ENCODE measurements at regions not wholly inside any gene's neighbourhood (a gene's known extent, or its start where the extent isn't known, plus 50 kb on each side); places are given as distances from the start of the nearest gene placed in this dataset.

- TF ChIP-seq, protein P1, sequence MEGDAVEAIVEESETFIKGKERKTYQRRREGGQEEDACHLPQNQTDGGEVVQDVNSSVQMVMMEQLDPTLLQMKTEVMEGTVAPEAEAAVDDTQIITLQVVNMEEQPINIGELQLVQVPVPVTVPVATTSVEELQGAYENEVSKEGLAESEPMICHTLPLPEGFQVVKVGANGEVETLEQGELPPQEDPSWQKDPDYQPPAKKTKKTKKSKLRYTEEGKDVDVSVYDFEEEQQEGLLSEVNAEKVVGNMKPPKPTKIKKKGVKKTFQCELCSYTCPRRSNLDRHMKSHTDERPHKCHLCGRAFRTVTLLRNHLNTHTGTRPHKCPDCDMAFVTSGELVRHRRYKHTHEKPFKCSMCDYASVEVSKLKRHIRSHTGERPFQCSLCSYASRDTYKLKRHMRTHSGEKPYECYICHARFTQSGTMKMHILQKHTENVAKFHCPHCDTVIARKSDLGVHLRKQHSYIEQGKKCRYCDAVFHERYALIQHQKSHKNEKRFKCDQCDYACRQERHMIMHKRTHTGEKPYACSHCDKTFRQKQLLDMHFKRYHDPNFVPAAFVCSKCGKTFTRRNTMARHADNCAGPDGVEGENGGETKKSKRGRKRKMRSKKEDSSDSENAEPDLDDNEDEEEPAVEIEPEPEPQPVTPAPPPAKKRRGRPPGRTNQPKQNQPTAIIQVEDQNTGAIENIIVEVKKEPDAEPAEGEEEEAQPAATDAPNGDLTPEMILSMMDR (tag by site-specific recombination; IDR thresholded peaks at IDR 0.05) = no peak
- TF ChIP-seq, protein P2, sequence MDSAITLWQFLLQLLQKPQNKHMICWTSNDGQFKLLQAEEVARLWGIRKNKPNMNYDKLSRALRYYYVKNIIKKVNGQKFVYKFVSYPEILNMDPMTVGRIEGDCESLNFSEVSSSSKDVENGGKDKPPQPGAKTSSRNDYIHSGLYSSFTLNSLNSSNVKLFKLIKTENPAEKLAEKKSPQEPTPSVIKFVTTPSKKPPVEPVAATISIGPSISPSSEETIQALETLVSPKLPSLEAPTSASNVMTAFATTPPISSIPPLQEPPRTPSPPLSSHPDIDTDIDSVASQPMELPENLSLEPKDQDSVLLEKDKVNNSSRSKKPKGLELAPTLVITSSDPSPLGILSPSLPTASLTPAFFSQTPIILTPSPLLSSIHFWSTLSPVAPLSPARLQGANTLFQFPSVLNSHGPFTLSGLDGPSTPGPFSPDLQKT (IDR thresholded peaks at IDR 0.05; ENCODE audit: borderline replicate concordance, low read depth, low read length) = no peak
- no peak for TF ChIP-seq ZNF777 (tag by site-specific recombination; IDR thresholded peaks at IDR 0.05; ENCODE audit: borderline replicate concordance)
- TF ChIP-seq PRDM10 (tag by site-specific recombination; IDR thresholded peaks at IDR 0.05) = no peak
Observed at GRCh38 chr3:22315925-22316324, 564.9 kb upstream of the ZNF385D start.

Data from HEK293 (cell line).